Esophagus squamous epithelium (tissue), 5 donors: ENCODE measurements at regions not wholly inside any gene's neighbourhood (a gene's known extent, or its start where the extent isn't known, plus 50 kb on each side); places are given as distances from the start of the nearest gene placed in this dataset.

ENCODE experiments used
- DNase-seq: peaks from one replicate; lab custom pipeline; 2025; lab: John Stamatoyannopoulos, UW
- H3K27ac ChIP-seq, 4 donors: fragments of 200-600 bp; sonication (generic); one replicate each; pipeline ENCODE4 v1.5.1; 2016 to 2019; ENCODE audit warnings: mild to moderate bottlenecking in 1 of 4
- H3K27me3 ChIP-seq, 4 donors: fragments of 200-600 bp; sonication (generic); 1 replicate in 3 of 4; 2 replicates in 1 of 4; pipeline versions ENCODE4 v1.5.1 to v1.6.0; 2017 to 2021; ENCODE audit warnings: antibody characterized with exemption in 1 of 4
- H3K36me3 ChIP-seq, 3 donors: fragments of 200-600 bp; sonication (generic); one replicate each; pipeline ENCODE4 v1.5.1; 2016 to 2019
- H3K4me1 ChIP-seq, 3 donors: fragments of 200-600 bp; sonication (generic); one replicate each; pipeline ENCODE4 v1.5.1; 2017 to 2019
- H3K4me3 ChIP-seq, 4 donors: fragments of 200-600 bp; sonication (generic); 1 replicate in 3 of 4; 2 replicates in 1 of 4; pipeline ENCODE4 v1.5.1; 2016 to 2019; ENCODE audit warnings: mild to moderate bottlenecking in 2 of 4, moderate library complexity in 1 of 4
- H3K9me3 ChIP-seq, 3 donors: fragments of 200-600 bp; sonication (generic); one replicate each; pipeline ENCODE4 v1.5.1; 2016 to 2019
- CTCF ChIP-seq, 6 experiments: fragments of 450-650 bp in 4 of 6; fragments of 200-600 bp in 2 of 6; sonication (generic) in 2 of 6; IDR thresholded peaks; one replicate each; pipeline ENCODE4 v1.5.1; 2016 to 2019; ENCODE audit warnings: antibody characterized with exemption in 6 of 6, mild to moderate bottlenecking in 4 of 6, moderate library complexity in 4 of 6
- POLR2A ChIP-seq, 4 donors: fragments of 450-650 bp; IDR thresholded peaks; one replicate each; pipeline ENCODE4 v1.6.1; 2017; ENCODE audit warnings: antibody characterized with exemption in 4 of 4, mild to moderate bottlenecking in 4 of 4, moderate library complexity in 3 of 4
- WGBS, 2 donors: methylation state at CpG; one replicate each; pipeline ENCODE4 v1.1.5; 2018; 5-methylcytosine and 5-hydroxymethylcytosine counted together
- intact Hi-C: fragments of 100-400 bp; cut with DNase I; formaldehyde crosslinking; loops from one replicate; pipeline ENCODE4 v1.15.0; 2022
- donor health status: DM: yes; HTN: yes; CAD: no.

GRCh38 chr20:40499391-40499790, 189.6 kb downstream of the MAFB start:
- no peak overlapping the region for H3K27ac ChIP-seq
- H3K9me3 ChIP-seq: no peaks in the 10 kb centered on the region
- H3K4me1 ChIP-seq: peaks cover 0 to 8% (median 0%) of the 10 kb centered on the region in 3 donors
- H3K4me3 ChIP-seq: no peak overlapping the region
- H3K36me3 ChIP-seq: no peaks in the 10 kb centered on the region
- no peak for DNase-seq
- no peaks in the 10 kb centered on the region for H3K27me3 ChIP-seq
- WGBS, 2 donors: 81 to 92% methylated on average over 1 to 2 of the region's 2 CpGs
- TF ChIP-seq CTCF (IDR thresholded peaks at IDR 0.05) (no peak), POLR2A (IDR thresholded peaks at IDR 0.05) (no peak)
- intact Hi-C loops: no loop called here

GRCh38 chr20:40497899-40498691, 190.9 kb downstream of the MAFB start:
- DNase-seq: peak; percentile 25
- Histone ChIP-seq H3K27me3 (no peaks in the 10 kb centered on the region), H3K9me3 (no peaks in the 10 kb centered on the region), H3K4me1 (peaks cover 4 to 20% (median 4%) of the 10 kb centered on the region in 3 donors), H3K27ac (peak overlapping the region; percentile 8 to 40 (median 25)), H3K4me3 (no peak overlapping the region), H3K36me3 (no peaks in the 10 kb centered on the region)
- 48 to 51% methylated on average over 3 of the region's 4 CpGs for WGBS, 2 donors
- no peak for TF ChIP-seq POLR2A (IDR thresholded peaks at IDR 0.05)
- TF ChIP-seq CTCF (IDR thresholded peaks at IDR 0.05): no peak
- intact Hi-C loops: no loop called here

GRCh38 chr20:40495956-40496355, 193.1 kb downstream of the MAFB start:
- H3K36me3 ChIP-seq: no peaks in the 10 kb centered on the region
- H3K9me3 ChIP-seq: no peaks in the 10 kb centered on the region
- no peaks in the 10 kb centered on the region for H3K27me3 ChIP-seq
- TF ChIP-seq POLR2A (IDR thresholded peaks at IDR 0.05) (no peak), CTCF (IDR thresholded peaks at IDR 0.05) (no peak)
- H3K27ac ChIP-seq: no peak overlapping the region
- WGBS, 2 donors: 86 to 90% methylated on average over 4 of the region's 4 CpGs
- H3K4me1 ChIP-seq: peaks cover 4 to 23% (median 4%) of the 10 kb centered on the region in 3 donors
- DNase-seq: no peak
- H3K4me3 ChIP-seq: no peak overlapping the region
- intact Hi-C loops: no loop called here

GRCh38 chr20:40494248-40494647, 194.8 kb downstream of the MAFB start:
- no peaks in the 10 kb centered on the region for H3K36me3 ChIP-seq
- 67% methylated on average over 3 of the region's 3 CpGs; no CpG with 5 or more reads in 1 of the 2 donors for WGBS, 2 donors
- peak overlapping the region in 2 of 4 donors; percentile 17 to 46 for H3K27ac ChIP-seq
- intact Hi-C loops: no loop called here
- DNase-seq: no peak
- no peaks in the 10 kb centered on the region for H3K9me3 ChIP-seq
- peaks cover 4 to 23% (median 4%) of the 10 kb centered on the region in 3 donors for H3K4me1 ChIP-seq
- H3K4me3 ChIP-seq: no peak overlapping the region
- TF ChIP-seq CTCF (IDR thresholded peaks at IDR 0.05) (no peak), POLR2A (IDR thresholded peaks at IDR 0.05) (no peak)
- H3K27me3 ChIP-seq: no peaks in the 10 kb centered on the region

GRCh38 chr20:40493549-40493948, 195.5 kb downstream of the MAFB start:
- WGBS, 2 donors: 46 to 55% methylated on average over 3 of the region's 3 CpGs
- Histone ChIP-seq H3K27ac (no peak overlapping the region), H3K4me1 (peaks cover 4 to 21% (median 4%) of the 10 kb centered on the region in 3 donors), H3K36me3 (no peaks in the 10 kb centered on the region), H3K9me3 (no peaks in the 10 kb centered on the region), H3K27me3 (no peaks in the 10 kb centered on the region), H3K4me3 (no peak overlapping the region)
- TF ChIP-seq CTCF (IDR thresholded peaks at IDR 0.05) (no peak), POLR2A (IDR thresholded peaks at IDR 0.05) (no peak)
- intact Hi-C loops: no loop called here
- no peak for DNase-seq
